NCI-H146 (cell line): ENCODE measurements at regions not wholly inside any gene's neighbourhood (a gene's known extent, or its start where the extent isn't known, plus 50 kb on each side); places are given as distances from the start of the nearest gene placed in this dataset.
"Not testable (repeated sequence)": the region's sequence is repeated elsewhere in the genome, so short reads cannot be mapped to it uniquely, and the experiment has no call there.

Experiments used
- DNase-seq: peaks from one replicate; lab custom pipeline; 2025; lab: John Stamatoyannopoulos, UW

GRCh38 chr14:106327234-106327633 is 800.9 kb downstream of the TMEM121 start:
- DNase-seq = no peak

- not testable (repeated sequence) for DNase-seq
Observed at GRCh38 chr14:106327702-106328353, 801.4 kb downstream of the TMEM121 start.

GRCh38 chr14:106329243-106329642 is 802.9 kb downstream of the TMEM121 start:
- not testable (repeated sequence) for DNase-seq

- DNase-seq = not testable (repeated sequence)
Observed at GRCh38 chr14:106329987-106330774, 803.8 kb downstream of the TMEM121 start.

GRCh38 chr14:106334428-106335109 is 808.2 kb downstream of the TMEM121 start:
- not testable (repeated sequence) for DNase-seq

GRCh38 chr14:106335110-106335429 is 808.7 kb downstream of the TMEM121 start:
- not testable (repeated sequence) for DNase-seq

- not testable (repeated sequence) for DNase-seq
Observed at GRCh38 chr14:106338775-106339174, 812.4 kb downstream of the TMEM121 start.

- not testable (repeated sequence) for DNase-seq
Observed at GRCh38 chr14:106340658-106341057, 814.3 kb downstream of the TMEM121 start.

- DNase-seq = not testable (repeated sequence)
Observed at GRCh38 chr14:106341161-106341560, 814.8 kb downstream of the TMEM121 start.

- no peak for DNase-seq
Observed at GRCh38 chr14:106343626-106344025, 817.2 kb downstream of the TMEM121 start.

- DNase-seq = not testable (repeated sequence)
Observed at GRCh38 chr14:106344065-106344614, 817.8 kb downstream of the TMEM121 start.

- DNase-seq = not testable (repeated sequence)
Observed at GRCh38 chr14:106344791-106345479, 818.6 kb downstream of the TMEM121 start.

GRCh38 chr14:106346084-106346483 is 819.7 kb downstream of the TMEM121 start:
- no peak for DNase-seq

- no peak for DNase-seq
Observed at GRCh38 chr14:106346534-106347290, 820.3 kb downstream of the TMEM121 start.

GRCh38 chr14:106347291-106347778 is 821.0 kb downstream of the TMEM121 start:
- no peak for DNase-seq

- DNase-seq = no peak
Observed at GRCh38 chr14:106347890-106348755, 821.7 kb downstream of the TMEM121 start.

- DNase-seq = not testable (repeated sequence)
Observed at GRCh38 chr14:106348873-106349540, 822.6 kb downstream of the TMEM121 start.

- DNase-seq = not testable (repeated sequence)
Observed at GRCh38 chr14:106349678-106350457, 823.5 kb downstream of the TMEM121 start.
